NT2/D1 (cell line): ENCODE measurements at regions not wholly inside any gene's neighbourhood (a gene's known extent, or its start where the extent isn't known, plus 50 kb on each side); places are given as distances from the start of the nearest gene placed in this dataset.

Experiments used
- SUZ12 ChIP-seq: IDR thresholded peaks from 2 replicates; pipeline ENCODE4 v1.6.1; 2011; ENCODE audit not compliant: insufficient read length, insufficient read depth; ENCODE audit errors: extremely low read depth
- YY1 ChIP-seq: IDR thresholded peaks from 2 replicates; pipeline ENCODE4 v1.6.1; 2011; ENCODE audit not compliant: insufficient read length, insufficient read depth

- TF ChIP-seq SUZ12 (no peak), YY1 (no peak)
Measured at GRCh38 chr3:127478922-127479321, 111.6 kb downstream of the TPRA1 start.
